HG03521 (cell line): ENCODE measurements at regions not wholly inside any gene's neighbourhood (a gene's known extent, or its start where the extent isn't known, plus 50 kb on each side); places are given as distances from the start of the nearest gene placed in this dataset.
"Not testable (repeated sequence)": the region's sequence is repeated elsewhere in the genome, so short reads cannot be mapped to it uniquely, and the experiment has no call there.

Experiments used
- ATAC-seq: cut with Tn5 transposase; IDR thresholded peaks from one replicate; pipeline ENCODE4 v1.9.1; 2021; ENCODE audit warnings: mild to moderate bottlenecking, moderate library complexity; ENCODE audit not compliant: unreplicated experiment

- ATAC-seq = no peak
Observed at GRCh38 chr6:4274382-4275082, 139.2 kb upstream of the ECI2 start.

GRCh38 chr6:4272996-4273395, 137.6 kb upstream of the ECI2 start:
- ATAC-seq = no peak

- ATAC-seq = no peak
Observed at GRCh38 chr6:4271761-4272470, 136.5 kb upstream of the ECI2 start.

GRCh38 chr6:4270776-4271175, 135.4 kb upstream of the ECI2 start:
- ATAC-seq = no peak

- ATAC-seq = no peak
Observed at GRCh38 chr6:4270001-4270400, 134.6 kb upstream of the ECI2 start.

- no peak for ATAC-seq
Observed at GRCh38 chr6:4268171-4268570, 132.8 kb upstream of the ECI2 start.

- ATAC-seq = no peak
Observed at GRCh38 chr6:4265740-4266139, 130.4 kb upstream of the ECI2 start.

GRCh38 chr6:4264601-4265000, 129.2 kb upstream of the ECI2 start:
- ATAC-seq = no peak

GRCh38 chr6:4264081-4264480, 128.7 kb upstream of the ECI2 start:
- no peak for ATAC-seq

- no peak for ATAC-seq
Observed at GRCh38 chr6:4262526-4262925, 127.2 kb upstream of the ECI2 start.

GRCh38 chr6:4259391-4259790, 124.0 kb upstream of the ECI2 start:
- ATAC-seq = no peak

GRCh38 chr6:4258733-4259132, 123.4 kb upstream of the ECI2 start:
- no peak for ATAC-seq

- no peak for ATAC-seq
Observed at GRCh38 chr6:4256969-4257368, 121.6 kb upstream of the ECI2 start.

GRCh38 chr6:4253604-4254231, 118.3 kb upstream of the ECI2 start:
- ATAC-seq = no peak

GRCh38 chr6:4252445-4252844, 117.1 kb upstream of the ECI2 start:
- not testable (repeated sequence) for ATAC-seq

- ATAC-seq = no peak
Observed at GRCh38 chr6:4250645-4251044, 115.3 kb upstream of the ECI2 start.

GRCh38 chr6:4243832-4244231, 108.5 kb upstream of the ECI2 start:
- ATAC-seq = not testable (repeated sequence)

GRCh38 chr6:4243237-4243636, 107.9 kb upstream of the ECI2 start:
- no peak for ATAC-seq

GRCh38 chr6:4242601-4243000, 107.2 kb upstream of the ECI2 start:
- ATAC-seq = no peak

GRCh38 chr6:4240148-4240547, 104.8 kb upstream of the ECI2 start:
- ATAC-seq = no peak

- no peak for ATAC-seq
Observed at GRCh38 chr6:4225161-4225872, 89.9 kb upstream of the ECI2 start.
